Endodermal cell (in vitro differentiated cells): ENCODE measurements at regions not wholly inside any gene's neighbourhood (a gene's known extent, or its start where the extent isn't known, plus 50 kb on each side); places are given as distances from the start of the nearest gene placed in this dataset.

Source experiments
- DNase-seq: peaks from one replicate; pipeline ENCODE4 v3.0.0-alpha.2; 2017
- H3K27ac ChIP-seq: 2 replicates; pipeline ENCODE4 v1.5.1; 2013; ENCODE audit warnings: mild to moderate bottlenecking, low read depth, low read length, moderate library complexity
- H3K27me3 ChIP-seq: 2 replicates; pipeline ENCODE4 v1.6.1; 2013; ENCODE audit warnings: mild to moderate bottlenecking, low read length, moderate library complexity; ENCODE audit not compliant: insufficient read depth, control insufficient read depth, poor library complexity, severe bottlenecking
- H3K36me3 ChIP-seq: 2 replicates; pipeline ENCODE4 v1.7.0; 2013; ENCODE audit warnings: mild to moderate bottlenecking, low read length, moderate library complexity; ENCODE audit not compliant: control insufficient read depth, insufficient read depth
- H3K4me1 ChIP-seq: one replicate; pipeline ENCODE4 v1.7.0; 2013; ENCODE audit warnings: low read length; ENCODE audit not compliant: control insufficient read depth, insufficient read depth
- H3K4me3 ChIP-seq: 2 replicates; pipeline ENCODE4 v1.5.1; 2013; ENCODE audit warnings: mild to moderate bottlenecking, low read length, moderate library complexity
- H3K9ac ChIP-seq: 2 replicates; pipeline ENCODE4 v1.6.1; 2013; ENCODE audit warnings: mild to moderate bottlenecking, low read length, moderate library complexity; ENCODE audit not compliant: poor library complexity, severe bottlenecking; ENCODE audit errors: extremely low read depth
- H3K9me3 ChIP-seq: 2 replicates; pipeline ENCODE4 v1.6.1; 2013; ENCODE audit warnings: mild to moderate bottlenecking, low read length, moderate library complexity; ENCODE audit not compliant: control insufficient read depth
- H3K27ac Mint-ChIP-seq: 2 replicates; pipeline ENCODE4 v1.8.0; 2020; ENCODE audit warnings: mixed read lengths
- H3K27me3 Mint-ChIP-seq: 2 replicates; pipeline ENCODE4 v1.8.0; 2021; ENCODE audit warnings: mild to moderate bottlenecking, mixed read lengths; ENCODE audit not compliant: insufficient read depth
- H3K36me3 Mint-ChIP-seq: 2 replicates; pipeline ENCODE4 v1.8.0; 2020; ENCODE audit warnings: low read depth, mixed read lengths
- H3K4me1 Mint-ChIP-seq: 2 replicates; pipeline ENCODE4 v1.8.0; 2020; ENCODE audit warnings: mixed read lengths
- H3K4me3 Mint-ChIP-seq: 2 replicates; pipeline ENCODE4 v1.8.0; 2020; ENCODE audit warnings: mild to moderate bottlenecking, moderate library complexity, mixed read lengths
- H3K9me3 Mint-ChIP-seq: 2 replicates; pipeline ENCODE4 v1.8.0; 2020; ENCODE audit warnings: mild to moderate bottlenecking, mixed read lengths
- WGBS, 2 experiments: methylation state at CpG; one replicate each; pipeline versions ENCODE4 v1.1.5 to v1.1.7; 2013; ENCODE audit warnings: missing lambda C conversion rate in 2 of 2, mixed read lengths in 1 of 2; ENCODE audit not compliant: insufficient coverage in 1 of 2, insufficient read length in 1 of 2; 5-methylcytosine and 5-hydroxymethylcytosine counted together
- TF ChIP-seq, protein P1 (sequence below): fragments of 200-600 bp; sonication (generic); conservative IDR thresholded peaks from 2 replicates; pipeline ENCODE4 v1.5.0; 2021; ENCODE audit warnings: antibody characterized with exemption, mild to moderate bottlenecking

DNA sequence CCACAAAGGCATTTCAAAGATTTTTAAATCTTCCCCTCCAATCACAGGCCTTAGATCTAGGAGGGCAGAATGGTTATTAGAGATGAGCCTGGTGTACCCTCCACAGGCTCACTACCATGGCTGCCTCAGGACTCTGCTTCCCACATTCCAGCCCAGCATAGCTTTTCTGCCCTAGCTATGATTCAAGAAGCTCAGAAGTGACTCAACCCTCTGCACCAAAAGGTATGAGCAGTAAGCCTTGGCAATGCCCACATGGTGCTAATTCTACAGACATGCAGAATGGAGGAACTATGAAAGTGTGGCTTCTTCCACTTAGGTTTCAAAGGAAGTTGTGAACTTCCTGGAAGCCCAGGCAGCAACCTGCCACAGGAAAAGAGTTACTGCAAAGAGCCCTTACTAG is 786.2 kb downstream of the SLITRK6 start:
- Mint-ChIP-seq H3K27me3 (no peaks in the 10 kb centered on the region), H3K4me1 (peaks cover 2% of the 10 kb centered on the region), H3K9me3 (peaks cover 10% of the 10 kb centered on the region), H3K4me3 (no peak overlapping the region), H3K36me3 (no peaks in the 10 kb centered on the region), H3K27ac (no peak overlapping the region)
- peak overlapping the region; percentile 54 for H3K4me3 ChIP-seq
- DNase-seq, result no peak
- H3K4me1 ChIP-seq, result no peaks in the 10 kb centered on the region
- H3K27me3 ChIP-seq, result no peaks in the 10 kb centered on the region
- no peak overlapping the region for H3K9ac ChIP-seq
- H3K27ac ChIP-seq, result no peak overlapping the region
- TF ChIP-seq, protein P1, sequence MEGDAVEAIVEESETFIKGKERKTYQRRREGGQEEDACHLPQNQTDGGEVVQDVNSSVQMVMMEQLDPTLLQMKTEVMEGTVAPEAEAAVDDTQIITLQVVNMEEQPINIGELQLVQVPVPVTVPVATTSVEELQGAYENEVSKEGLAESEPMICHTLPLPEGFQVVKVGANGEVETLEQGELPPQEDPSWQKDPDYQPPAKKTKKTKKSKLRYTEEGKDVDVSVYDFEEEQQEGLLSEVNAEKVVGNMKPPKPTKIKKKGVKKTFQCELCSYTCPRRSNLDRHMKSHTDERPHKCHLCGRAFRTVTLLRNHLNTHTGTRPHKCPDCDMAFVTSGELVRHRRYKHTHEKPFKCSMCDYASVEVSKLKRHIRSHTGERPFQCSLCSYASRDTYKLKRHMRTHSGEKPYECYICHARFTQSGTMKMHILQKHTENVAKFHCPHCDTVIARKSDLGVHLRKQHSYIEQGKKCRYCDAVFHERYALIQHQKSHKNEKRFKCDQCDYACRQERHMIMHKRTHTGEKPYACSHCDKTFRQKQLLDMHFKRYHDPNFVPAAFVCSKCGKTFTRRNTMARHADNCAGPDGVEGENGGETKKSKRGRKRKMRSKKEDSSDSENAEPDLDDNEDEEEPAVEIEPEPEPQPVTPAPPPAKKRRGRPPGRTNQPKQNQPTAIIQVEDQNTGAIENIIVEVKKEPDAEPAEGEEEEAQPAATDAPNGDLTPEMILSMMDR, result no peak
- H3K9me3 ChIP-seq, result peaks cover 22% of the 10 kb centered on the region
- H3K36me3 ChIP-seq, result no peaks in the 10 kb centered on the region

DNA sequence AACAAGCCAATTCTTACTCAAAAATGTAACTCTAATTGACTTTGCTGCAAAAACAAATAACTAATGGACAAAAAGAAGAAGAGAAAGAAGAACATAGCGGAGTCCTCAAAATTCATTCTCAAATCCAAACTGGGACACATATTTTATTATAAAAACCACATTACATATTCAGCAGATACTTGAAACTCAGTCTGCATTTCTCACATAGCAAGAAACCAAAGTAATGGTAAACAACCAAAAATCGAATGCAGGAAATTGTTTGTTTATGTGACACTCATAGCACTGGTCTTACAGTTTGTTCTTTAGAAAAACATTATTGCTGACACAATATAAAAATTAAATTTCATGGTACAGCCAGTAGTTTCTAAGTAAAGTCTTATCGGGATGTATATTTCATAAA is 789.8 kb downstream of the SLITRK6 start:
- no peak overlapping the region for H3K9ac ChIP-seq
- H3K4me1 ChIP-seq, result no peaks in the 10 kb centered on the region
- Mint-ChIP-seq H3K27me3 (no peaks in the 10 kb centered on the region), H3K36me3 (no peaks in the 10 kb centered on the region), H3K4me1 (peaks cover 2% of the 10 kb centered on the region), H3K9me3 (peaks cover 10% of the 10 kb centered on the region), H3K27ac (no peak overlapping the region), H3K4me3 (no peak overlapping the region)
- H3K4me3 ChIP-seq, result no peak overlapping the region
- TF ChIP-seq, protein P1, result no peak
- no peak overlapping the region for H3K27ac ChIP-seq
- peaks cover 22% of the 10 kb centered on the region for H3K9me3 ChIP-seq
- DNase-seq, result no peak
- no peaks in the 10 kb centered on the region for H3K36me3 ChIP-seq
- no peaks in the 10 kb centered on the region for H3K27me3 ChIP-seq
- WGBS, 2 experiments, result 89% methylated on average over 2 of the region's 3 CpGs; no CpG with 5 or more reads in 1 of the 2 experiments

DNA sequence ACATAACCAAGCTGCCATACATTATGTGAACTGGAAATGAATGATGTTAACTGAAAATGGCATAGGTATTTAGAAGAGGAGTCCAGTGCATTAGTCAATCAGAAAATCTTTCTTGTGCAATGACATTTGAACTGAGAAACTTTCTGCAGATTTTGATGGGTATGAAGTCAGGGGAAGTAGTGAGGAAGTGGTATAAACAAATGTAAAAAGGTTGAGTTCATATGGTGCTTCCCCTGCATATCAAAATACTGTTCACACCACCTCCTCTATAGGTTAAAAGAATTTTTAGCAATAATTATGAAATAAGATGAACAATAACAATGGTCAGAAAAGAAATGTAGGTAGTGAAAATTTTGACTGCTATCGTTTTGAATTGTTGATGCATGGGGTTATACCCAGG is 800.0 kb downstream of the SLITRK6 start:
- 60% methylated on average over 1 of the region's 1 CpG; no CpG with 5 or more reads in 1 of the 2 experiments for WGBS, 2 experiments
- Histone ChIP-seq H3K9me3 (no peaks in the 10 kb centered on the region), H3K36me3 (no peaks in the 10 kb centered on the region), H3K27ac (no peak overlapping the region), H3K27me3 (no peaks in the 10 kb centered on the region), H3K9ac (no peak overlapping the region), H3K4me3 (no peak overlapping the region), H3K4me1 (no peaks in the 10 kb centered on the region)
- Mint-ChIP-seq H3K9me3 (no peaks in the 10 kb centered on the region), H3K36me3 (no peaks in the 10 kb centered on the region), H3K4me1 (no peaks in the 10 kb centered on the region), H3K27ac (no peak overlapping the region), H3K27me3 (no peaks in the 10 kb centered on the region), H3K4me3 (no peak overlapping the region)
- TF ChIP-seq, protein P1, result no peak
- DNase-seq, result no peak
